K562 (cell line): ENCODE measurements at regions not wholly inside any gene's neighbourhood (a gene's known extent, or its start where the extent isn't known, plus 50 kb on each side); places are given as distances from the start of the nearest gene placed in this dataset.

Source experiments
- BACH1 ChIP-seq: fragments of 200-800 bp; sonication (Bioruptor generic); IDR thresholded peaks from 2 replicates; pipeline ENCODE4 v1.6.1; 2016; ENCODE audit warnings: missing genetic modification characterization, missing compliant biosample characterization
- ELK1 ChIP-seq: sonication (generic); formaldehyde crosslinking; IDR thresholded peaks from 2 replicates; pipeline ENCODE4 v1.8.1; 2022; ENCODE audit warnings: missing genetic modification reagents
- MTA3 ChIP-seq: fragments of 450-650 bp; formaldehyde crosslinking; IDR thresholded peaks from 2 replicates; pipeline ENCODE4 v1.6.1; 2017; ENCODE audit warnings: mild to moderate bottlenecking, borderline replicate concordance
- POLR2A ChIP-seq: fragments of 450-650 bp; conservative IDR thresholded peaks from 2 replicates; pipeline ENCODE4 v1.6.1; 2016
- POLR2AphosphoS5 ChIP-seq: IDR thresholded peaks from 2 replicates; pipeline ENCODE4 v1.6.1; 2011; ENCODE audit warnings: mild to moderate bottlenecking, low read depth, low read length, moderate library complexity; ENCODE audit not compliant: control insufficient read depth, insufficient read depth

DNA sequence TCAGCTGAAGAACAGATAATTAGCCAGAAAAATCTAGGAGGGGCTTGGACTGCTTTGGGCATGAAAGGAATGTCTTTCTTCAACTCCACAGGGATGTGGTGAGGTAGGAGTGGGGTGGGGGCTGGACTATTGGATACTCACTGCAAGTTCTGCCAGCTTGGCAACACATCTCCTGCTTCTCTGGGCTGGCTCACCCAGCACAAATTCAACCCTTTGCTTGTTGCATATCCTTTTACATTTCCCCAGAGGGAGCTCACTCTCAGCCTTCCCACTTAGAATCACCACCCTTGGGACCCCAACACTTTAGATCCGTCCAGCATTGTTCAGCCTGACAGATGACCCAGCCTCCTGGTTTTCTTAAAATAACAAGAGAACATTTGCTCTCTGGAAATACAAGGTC lies 120.6 kb downstream of the KDR start:
- TF ChIP-seq ELK1: no peak
- TF ChIP-seq POLR2A: no peak
- TF ChIP-seq BACH1 (tag): no peak
- TF ChIP-seq MTA3: no peak
- TF ChIP-seq POLR2AphosphoS5: no peak
